ENCODE measurements at regions not wholly inside any gene's neighbourhood (a gene's known extent, or its start where the extent isn't known, plus 50 kb on each side); places are given as distances from the start of the nearest gene placed in this dataset.
"Not testable (repeated sequence)": the region's sequence is repeated elsewhere in the genome, so short reads cannot be mapped to it uniquely, and the experiment has no call there.

DNA sequence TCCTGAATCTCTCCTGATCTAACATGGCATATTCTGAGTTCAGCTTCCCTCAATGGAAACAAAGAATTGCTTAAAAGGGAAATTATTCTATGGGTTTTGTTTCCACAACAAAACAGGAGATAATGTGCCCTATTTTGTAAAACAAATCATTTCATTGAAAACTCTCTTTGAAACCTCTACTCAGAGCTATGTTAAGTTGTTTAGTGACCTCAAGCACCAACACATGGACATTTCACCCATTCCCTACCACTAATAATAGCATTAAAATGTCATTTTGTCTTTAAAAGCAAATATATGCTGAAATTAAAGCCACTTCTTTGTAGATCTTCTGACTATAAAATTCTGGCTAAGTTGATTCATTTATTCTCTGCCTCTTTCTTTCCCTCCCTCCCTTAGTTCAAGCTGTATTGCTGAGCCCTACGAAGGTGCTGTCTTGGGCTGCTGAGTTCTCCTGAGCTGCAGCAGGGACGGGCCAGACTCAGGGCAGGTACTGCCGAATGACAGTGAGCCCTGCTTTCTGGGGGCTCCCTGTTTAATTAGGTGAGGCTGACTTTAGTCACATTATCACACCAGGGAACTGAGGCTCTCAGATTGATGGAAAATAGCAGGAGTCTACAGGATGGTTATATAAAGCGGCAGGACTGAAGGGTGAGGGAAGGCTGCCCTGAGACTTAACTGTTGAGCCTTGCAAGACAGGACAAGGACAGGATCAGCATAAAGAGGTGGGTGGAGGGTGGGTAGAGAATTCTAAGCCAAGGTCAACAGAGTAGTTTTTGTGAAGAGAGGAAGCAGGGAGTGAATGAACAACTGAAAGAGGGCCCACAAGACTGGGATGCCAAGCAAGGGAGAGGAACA is 1685.1 kb downstream of the SPATA31A7 start:
- DNase-seq: not testable (repeated sequence)

DNA sequence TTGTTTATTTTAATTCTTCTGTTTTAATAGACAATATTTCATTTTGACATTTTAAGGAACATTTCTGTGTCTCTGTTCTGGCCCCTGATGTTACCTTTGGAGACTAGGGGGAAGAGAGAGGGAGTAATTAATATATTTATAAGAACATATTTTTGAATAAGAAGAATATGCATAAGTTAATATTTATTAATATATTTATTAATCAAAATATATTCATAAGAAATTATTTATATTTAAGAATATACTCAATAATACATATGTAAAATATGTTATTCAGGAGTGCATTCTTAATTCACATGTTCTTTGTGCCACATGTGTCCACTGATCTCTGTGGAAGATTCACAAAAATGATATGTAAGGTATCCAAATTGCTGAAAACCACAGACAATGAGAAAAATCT is 1687.7 kb downstream of the SPATA31A7 start:
- DNase-seq: not testable (repeated sequence)

DNA sequence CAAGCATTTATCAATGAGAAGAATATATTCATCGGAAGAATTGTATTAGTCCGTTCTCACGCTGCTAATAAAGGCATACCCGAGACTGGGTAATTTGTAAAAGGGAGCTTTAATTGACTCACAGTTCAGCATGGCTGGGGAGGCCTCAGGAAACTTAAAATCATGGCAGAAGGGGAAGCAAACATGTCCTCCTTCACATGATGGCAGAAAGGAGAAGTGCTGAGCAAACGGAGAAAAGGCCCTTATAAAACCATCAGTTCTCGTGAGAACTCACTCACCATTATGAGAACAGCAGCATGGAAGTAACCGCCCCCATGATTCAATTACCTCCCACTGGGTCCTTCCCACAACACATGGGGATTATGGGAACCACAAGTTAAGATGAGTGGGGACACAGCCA is 1688.2 kb downstream of the SPATA31A7 start:
- not testable (repeated sequence) for DNase-seq

DNA sequence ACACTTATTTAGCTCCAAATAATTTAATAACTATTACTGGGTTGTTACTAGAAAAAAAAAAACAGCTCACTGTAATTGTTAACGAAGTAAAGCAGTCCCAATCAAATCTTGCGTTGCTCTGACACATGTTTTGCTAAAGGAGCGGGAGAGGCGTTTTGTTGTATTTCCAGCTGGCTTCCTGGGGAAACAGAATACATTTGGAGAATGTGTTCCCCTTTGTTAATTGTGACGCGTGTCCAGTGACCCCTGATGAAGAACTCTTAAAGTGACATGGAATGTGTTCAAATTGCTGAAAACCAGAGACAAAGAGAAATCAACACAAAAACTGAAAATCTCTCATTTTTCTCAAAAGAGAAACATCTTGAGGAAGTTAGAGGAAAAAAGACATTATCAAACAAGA is 1690.6 kb downstream of the SPATA31A7 start:
- peak in 1 of 3 donors; percentile 23 for DNase-seq

DNA sequence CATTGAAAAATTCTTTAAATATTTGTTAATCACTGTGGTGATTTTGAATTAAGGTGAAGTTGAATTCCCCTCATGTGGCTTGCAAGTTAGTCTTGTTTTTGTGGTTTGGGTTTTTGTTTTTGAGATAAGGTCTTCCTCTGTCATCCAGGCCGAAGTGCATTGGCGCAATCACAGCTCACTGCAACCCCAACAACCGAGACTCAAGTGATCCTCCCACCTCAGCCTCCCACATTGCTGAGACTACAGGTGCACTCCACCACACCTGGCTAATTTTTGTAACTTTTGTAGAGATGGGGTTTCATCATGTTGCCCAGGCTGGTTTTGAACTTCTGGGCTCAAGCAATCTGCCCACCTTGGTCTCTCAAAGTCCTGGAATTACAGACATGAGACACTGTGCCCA is 1691.1 kb downstream of the SPATA31A7 start:
- DNase-seq: not testable (repeated sequence)

DNA sequence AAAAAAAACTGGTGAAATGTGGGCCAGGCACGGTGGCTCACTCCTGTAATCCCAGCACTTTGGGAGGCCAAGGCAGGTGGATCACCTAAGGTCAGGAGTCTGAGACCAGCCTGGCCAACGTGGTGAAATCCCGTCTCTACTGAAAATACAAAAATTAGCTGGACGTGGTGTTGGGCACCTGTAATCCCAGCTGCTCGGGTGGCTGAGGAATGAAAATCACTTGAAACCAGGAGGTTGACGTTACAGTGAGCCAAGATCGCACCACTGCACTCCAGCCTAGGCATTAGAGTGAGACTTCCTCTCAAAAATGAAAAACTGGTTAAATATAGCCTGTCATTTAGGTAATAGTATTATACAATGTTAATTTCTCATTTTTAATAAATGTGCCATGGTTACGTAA is 1692.0 kb downstream of the SPATA31A7 start:
- not testable (repeated sequence) for DNase-seq

DNA sequence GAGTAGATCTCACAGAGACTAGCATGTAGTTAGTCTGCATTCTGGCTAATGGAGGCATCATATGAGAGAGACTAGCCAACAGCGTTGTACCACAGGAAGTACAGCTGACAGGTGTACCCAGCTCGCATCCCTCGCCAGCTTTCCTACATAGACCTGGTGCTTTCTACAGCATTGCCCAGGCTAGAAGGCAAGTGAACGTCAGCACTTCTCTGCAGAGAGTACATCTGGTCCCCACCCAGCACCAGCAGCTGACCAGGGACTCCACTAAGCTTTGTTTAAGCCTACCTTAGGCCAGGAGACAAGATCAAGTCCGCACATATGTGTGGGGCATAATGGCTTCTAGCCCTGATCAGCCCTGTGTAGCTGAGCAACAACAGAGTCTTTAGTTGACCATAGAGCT is 1692.9 kb downstream of the SPATA31A7 start:
- not testable (repeated sequence) for DNase-seq

DNA sequence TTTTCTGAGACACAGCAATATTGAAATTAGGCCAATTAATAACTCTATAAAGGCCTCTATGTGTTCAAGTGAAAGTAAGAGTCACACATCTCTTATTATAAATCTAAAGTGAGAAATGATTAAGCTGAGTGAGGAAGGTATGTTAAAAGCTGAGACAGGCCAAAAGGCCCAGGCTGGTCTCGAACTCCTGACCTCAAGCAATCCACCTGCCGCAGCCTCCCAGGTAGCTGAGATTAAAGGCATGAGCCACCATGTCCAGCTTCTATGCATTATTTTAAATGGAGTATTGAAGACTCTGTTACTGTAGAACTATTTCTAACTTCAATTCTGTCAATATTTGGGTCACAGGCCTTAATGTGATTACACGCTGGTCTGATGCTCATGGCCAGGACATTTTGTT is 1706.9 kb downstream of the SPATA31A7 start:
- DNase-seq: not testable (repeated sequence)

DNA sequence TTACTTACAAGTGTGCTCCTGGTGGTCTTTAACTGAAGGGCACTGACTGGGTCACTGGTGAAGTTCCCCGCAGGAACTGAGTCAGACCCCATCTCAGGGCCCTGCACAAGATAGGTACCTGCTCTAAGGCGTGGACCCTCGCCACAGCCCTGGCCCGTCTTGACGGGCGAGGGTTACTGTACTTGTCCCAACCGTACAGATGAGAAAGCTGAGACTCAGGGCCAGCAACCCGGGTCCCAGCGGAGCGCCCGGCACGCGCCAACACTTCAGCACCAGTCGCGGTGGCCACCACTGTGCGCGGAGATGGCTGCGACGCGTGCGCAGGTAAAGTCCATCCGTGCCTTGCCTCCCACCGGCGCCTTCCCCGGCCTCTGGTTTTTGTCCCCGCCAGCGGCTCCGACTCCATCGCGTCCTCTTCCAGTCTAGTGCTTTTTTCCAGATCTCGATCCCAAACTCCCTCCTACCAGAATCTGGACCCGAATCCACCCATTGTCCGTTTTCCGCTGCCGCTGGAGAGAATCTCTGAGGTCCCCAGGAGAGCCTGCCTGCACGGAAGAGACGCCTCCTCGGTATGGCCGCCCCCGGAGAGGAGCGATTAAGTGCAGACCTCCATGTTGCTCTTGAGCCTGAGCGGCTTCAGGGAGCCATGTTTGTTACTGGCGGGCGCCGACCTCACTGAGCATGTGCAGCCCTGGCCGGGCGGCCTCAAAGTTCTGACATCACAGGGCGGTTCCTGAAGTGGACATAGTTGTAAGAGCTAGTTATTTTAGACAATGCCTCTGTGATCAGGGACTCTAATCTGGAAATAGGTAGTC is 1707.8 kb downstream of the SPATA31A7 start:
- DNase-seq: peak; percentile 38 to 93 (median 66)

DNA sequence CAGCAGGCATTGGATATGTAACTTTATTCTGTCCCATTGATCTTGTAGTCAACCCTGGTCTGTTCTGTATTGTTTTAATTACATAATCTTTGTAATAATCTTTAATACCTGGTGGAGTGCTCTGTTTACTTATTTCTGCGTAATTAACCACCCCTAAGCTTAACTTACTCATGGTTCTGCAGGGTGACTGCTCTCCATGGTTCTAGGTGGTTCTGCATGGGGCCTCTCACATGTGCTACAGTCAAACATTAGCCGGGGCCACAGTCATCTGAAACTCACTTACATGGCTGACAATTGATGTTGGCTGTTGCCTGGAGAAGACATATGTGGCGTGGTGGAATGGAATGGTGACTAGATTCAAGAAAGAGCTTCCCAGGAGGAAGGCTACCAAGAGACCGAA is 1709.8 kb downstream of the SPATA31A7 start:
- DNase-seq: not testable (repeated sequence)

DNA sequence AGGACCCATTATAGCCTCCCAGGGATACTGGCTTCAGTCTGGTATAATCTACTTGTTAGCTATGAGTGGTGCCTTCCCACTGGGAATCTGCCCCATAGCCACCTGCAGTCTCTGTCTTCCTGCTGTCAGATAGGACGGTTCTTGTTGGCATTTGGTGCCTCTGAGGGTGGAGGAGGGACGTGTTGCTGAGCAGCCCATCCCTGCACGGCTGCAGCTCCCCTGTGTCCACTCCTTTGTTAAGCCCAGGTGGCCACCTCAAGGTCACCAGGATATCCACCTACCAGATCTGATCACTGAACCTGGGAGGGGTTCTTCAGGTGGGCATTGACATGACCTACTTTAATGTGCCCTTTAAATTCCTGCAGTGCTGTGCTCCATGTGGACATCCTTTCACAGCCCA is 1714.2 kb downstream of the SPATA31A7 start:
- not testable (repeated sequence) for DNase-seq

DNA sequence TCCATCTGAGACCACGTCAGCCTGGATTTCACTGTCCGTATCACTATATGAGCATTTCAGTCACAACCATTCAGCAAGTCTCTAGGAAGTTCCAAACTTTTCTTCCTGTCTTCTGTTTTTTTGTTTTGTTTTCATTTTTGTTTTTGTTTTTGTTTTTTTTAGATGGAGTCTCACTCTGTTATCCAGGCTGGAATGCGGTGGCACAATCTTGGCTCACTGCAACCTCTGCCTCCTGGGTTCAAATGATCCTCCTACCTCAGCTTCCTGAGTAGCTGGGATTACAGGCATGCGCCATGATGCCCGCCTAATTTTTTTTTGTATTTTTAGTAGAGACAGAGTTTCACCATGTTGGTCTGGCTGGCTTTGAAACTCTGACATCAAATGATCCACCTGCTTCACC is 1715.9 kb downstream of the SPATA31A7 start:
- DNase-seq: not testable (repeated sequence)

DNA sequence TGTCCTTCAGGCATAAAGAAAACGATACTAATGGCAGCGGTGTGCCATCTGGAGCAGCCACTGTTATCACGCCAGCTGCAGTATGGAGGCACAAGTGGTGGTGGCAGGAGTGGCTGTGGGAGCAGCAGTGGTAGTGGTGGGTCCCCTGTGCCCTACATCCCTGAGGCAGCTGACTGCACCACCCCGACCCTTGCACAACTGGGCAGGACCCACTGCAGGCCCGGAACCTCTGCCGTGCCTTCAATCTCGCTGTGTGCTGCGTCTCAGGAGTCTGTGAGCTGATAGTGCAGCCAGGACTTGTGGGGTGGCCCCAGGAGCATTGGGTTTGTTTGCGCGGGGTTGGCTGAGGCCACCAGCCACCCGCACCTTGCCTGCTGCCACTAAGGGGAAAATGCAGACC is 1718.0 kb downstream of the SPATA31A7 start:
- not testable (repeated sequence) for DNase-seq

DNA sequence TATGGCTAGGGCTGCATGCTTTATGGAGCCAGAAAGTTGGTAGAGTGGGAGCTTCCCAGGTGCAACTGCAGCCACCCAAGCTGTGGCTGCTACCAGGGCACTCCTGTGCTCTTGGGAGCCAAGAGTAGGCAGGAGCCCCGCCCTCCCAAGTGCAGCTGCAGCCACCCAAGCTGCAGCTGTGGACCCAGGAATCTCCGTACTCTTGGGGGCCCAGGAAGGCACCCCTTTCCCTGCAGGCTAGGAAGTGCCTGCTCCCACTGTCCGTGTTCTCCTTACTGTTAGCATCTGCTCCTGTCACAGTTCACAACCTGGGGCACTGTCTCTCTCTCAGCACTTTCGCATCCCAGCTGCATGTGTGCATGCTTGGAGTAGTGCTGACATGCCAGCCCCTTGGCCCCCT is 1718.4 kb downstream of the SPATA31A7 start:
- not testable (repeated sequence) for DNase-seq

DNA sequence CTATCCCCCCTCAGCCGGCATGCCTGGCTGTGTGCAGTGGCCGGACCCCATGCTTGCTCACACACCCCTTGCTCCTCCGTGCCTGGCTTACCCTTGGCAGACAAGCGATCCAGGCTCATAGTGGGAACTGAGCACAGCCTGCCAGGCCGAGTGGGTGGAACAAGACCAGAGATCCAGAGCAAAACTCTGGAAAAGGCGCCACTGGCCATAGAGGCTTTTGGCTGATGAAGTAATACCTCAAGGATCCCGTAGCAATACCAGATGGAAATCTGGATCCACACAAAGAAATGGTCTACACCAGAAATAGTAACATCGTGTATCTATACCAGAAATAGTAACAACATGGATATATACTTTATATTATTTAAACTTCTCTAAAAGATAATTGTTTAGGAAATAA is 1719.6 kb downstream of the SPATA31A7 start:
- not testable (repeated sequence) for DNase-seq

DNA sequence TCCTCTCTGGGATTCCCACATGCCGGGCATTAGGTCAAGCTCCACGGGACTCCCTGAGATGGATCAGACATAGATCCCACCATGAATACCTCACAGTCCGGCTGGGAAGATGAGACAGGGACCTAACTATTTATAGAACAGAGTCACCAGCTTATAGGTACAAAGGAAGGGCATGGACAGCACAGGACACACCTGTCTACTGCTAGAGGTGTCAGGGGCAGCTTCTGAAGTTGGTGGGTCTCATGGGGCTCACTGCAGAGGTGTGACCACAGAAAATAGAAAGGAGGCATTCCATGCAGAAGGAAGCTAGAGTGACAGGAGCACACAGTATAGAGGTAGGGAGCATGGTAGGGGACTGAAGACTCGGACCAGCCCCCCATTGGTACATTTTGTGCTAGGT is 1722.4 kb downstream of the SPATA31A7 start:
- DNase-seq: not testable (repeated sequence)

DNA sequence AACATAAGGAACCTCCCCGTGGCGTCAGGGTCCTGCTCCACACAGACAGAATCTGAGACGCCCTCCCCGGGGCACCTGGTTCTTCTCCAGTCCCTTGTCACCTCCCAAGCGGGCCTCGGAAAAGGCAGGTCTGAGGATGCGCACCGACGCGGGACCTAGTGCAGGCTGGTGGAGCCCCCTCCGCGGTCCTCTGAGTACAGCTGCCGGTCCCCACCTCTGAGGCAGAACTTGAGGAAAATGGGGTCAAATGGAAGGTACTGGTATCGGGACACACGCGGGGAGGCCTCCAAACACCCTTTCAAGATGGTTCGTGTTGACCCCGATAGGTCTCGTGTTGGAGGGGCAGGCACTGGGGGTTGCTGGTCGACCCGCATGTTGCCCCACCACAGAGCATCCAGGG is 1725.3 kb downstream of the SPATA31A7 start:
- DNase-seq: not testable (repeated sequence)

DNA sequence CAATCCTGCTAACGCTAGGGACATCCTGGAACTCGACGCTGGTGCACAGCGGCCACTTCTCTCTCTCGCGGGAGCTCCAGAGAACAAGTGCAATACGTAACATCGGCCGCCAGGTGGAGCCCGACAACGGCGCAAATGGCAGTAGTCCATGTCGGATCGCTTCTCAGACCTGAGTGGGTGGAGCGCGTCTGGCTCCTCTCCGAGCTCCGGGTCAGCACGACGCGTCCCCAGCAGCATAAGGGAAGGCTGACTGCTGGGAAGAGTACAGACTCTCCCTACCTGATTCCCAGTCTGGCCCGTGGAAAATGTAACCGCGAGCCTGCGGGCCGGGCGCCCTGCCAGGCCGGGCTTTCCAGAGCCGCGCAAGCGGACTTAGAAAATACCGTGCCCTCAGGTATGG is 1725.8 kb downstream of the SPATA31A7 start:
- not testable (repeated sequence) for DNase-seq

DNA sequence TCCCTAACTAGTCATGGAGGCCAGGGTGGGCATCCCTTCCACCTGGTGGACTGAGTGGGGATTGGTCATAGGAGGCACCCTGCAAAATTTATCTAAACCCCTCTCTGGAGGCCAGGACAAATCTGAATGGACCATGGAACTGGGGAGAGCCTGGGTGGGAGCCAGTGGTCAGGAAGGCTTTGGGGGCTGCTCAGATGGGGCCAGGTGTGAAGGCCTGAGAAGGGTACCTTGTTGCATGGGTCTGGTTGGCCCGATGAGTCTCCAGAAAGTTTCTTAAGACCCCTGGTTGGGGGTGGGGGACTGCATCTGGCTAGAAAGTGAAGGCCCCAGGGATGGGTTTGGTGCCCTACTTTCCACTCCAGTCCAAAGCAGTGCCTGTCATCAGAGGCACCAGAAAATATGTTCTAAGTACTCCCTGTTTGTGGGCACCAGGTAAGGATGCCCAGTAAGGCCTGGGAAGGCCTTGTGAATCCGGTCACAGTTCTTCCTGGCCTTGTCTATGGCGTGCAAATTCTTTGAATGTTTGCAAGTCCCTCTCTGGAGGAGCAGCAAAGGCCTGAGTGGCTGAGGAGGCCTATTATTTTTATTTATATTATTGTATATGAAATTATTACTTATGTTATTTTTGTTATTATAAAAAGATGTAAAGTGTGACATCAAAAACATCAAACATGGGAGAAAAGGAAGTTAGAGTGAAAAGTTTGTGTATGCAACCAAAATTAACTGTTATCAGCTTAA is 1729.0 kb downstream of the SPATA31A7 start:
- DNase-seq: not testable (repeated sequence)

DNA sequence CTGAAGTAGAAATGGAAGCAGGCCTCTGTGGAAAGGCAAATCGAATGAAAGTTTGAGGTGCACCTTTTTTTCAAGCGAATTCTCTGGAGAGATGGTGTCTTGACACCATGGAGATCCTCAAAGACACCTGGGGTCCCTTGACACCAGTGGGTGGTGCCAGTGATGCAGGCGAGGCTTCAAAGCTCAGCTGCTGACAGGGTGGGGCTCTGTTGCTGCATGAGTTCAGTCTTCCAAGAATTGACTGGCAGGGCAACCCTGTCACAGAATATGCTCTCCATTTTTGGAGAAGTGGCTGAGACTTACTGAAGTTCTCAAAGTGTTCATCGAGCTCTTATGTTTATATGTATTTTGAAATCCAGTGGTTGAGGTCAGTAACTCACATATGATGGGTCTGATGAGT is 1741.6 kb downstream of the SPATA31A7 start:
- not testable (repeated sequence) for DNase-seq

DNA sequence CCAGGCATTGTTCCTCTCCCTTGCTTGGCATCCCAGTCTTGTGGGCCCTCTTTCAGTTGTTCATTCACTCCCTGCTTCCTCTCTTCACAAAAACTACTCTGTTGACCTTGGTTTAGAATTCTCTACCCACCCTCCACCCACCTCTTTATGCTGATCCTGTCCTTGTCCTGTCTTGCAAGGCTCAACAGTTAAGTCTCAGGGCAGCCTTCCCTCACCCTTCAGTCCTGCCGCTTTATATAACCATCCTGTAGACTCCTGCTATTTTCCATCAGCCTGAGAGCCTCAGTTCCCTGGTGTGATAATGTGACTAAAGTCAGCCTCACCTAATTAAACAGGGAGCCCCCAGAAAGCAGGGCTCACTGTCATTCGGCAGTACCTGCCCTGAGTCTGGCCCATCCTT is 1763.0 kb downstream of the SPATA31A7 start:
- not testable (repeated sequence) for DNase-seq
